Activated CD8-positive, alpha-beta memory T cell treated with anti-CD3 and anti-CD28 coated beads for 36 hours (primary cell): ENCODE measurements at regions not wholly inside any gene's neighbourhood (a gene's known extent, or its start where the extent isn't known, plus 50 kb on each side); places are given as distances from the start of the nearest gene placed in this dataset.
"Not testable (repeated sequence)": the region's sequence is repeated elsewhere in the genome, so short reads cannot be mapped to it uniquely, and the experiment has no call there.

ENCODE experiments used
- CTCF ChIA-PET: fragments of 350-600 bp; sonication (Branson Sonifier 250); formaldehyde crosslinking; loops from one replicate; lab custom pipeline; 2021; ENCODE audit warnings: antibody characterized with exemption; lab: Charles Lee
- POLR2A ChIA-PET: fragments of 350-600 bp; sonication (Branson Sonifier 250); formaldehyde crosslinking; loops from one replicate; lab custom pipeline; 2021; ENCODE audit warnings: antibody characterized with exemption; lab: Charles Lee

DNA sequence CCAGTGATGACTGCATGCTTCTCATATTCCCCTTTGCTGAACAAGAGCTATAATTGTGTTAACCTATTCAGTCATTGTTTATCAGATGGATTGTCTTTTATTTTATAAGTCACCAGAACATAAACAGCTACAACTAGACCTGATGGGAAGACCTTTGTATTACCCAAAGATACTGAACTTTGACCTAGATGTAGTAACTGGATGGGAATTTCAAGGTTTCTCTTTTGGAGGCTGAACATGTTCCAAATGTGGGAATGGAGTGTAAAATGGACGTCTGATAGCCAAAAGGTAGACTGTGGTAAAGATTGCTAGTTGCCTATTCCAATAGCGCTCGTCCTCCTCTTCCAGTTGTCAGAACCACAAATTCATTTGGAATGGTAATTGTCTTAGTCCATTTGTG lies 56.4 kb upstream of the ST3GAL5 start:
- POLR2A ChIA-PET: no interaction called here
- CTCF ChIA-PET: no interaction called here

DNA sequence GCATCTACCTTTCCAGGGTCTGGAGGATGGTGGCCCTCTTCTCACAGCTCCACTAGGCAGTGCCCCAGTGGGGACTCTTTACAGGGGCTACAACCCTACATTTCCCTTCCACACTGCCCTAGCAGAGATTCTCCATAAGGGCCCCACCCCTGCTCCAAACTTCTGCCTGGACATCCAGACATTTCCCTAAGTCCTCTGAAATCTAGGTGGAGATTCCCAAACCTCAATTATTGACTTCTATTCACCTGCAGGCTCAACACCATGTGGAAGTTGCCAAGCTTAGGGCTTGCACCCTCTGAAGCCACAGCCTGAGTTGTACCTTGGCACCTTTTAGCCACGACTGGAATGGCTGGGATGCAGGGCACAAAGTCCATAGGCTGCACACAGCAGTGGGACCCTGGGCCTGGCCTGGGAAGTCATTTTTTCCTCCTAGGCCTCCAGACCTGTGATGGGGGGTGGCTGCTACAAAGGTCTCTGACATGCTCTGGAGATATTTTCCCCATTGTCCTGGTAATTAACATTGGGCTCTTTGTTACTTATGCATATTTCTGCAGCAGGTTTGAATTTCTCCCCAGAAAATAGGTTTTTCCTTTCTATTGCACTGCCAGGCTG lies 53.7 kb upstream of the ST3GAL5 start:
- CTCF ChIA-PET: no interaction called here
- POLR2A ChIA-PET: no interaction called here

DNA sequence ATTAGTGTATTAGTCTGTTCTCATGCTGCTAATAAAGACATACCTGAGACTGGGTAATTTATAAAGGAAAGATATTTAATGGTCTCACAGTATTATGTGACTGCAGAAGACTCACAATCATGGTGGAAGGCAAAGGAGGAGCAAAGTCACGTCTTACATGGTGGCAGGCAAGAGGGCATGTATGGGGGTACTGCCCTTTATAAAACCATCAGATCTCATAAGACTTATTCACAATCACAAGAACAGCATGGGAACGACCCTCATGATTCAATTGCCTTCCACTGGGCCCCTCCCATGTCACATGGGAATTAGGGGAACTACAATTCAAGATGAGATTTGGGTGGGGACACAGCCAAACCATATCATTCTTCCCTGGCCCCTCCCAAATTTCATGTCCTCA lies 52.7 kb upstream of the ST3GAL5 start:
- POLR2A ChIA-PET: not testable (repeated sequence)

DNA sequence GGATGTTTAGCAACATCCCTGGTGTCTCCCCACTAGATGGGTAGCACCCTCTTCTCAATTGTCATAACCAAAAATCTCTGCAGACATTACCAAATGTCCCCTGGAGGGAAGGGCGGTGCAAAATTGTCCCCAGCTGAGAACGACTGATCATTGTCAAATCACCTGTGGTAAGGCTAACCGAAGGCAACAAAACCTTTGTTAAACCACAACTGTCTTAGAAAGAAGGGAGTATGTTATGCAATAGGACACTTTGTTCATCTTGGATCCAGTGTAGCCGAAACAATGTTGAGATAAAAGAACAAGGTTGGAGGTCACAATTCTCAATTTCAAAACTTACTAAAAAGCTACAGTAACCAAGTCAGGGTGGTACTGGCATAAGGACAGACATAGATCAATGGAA lies 50.3 kb upstream of the ST3GAL5 start:
- POLR2A ChIA-PET: no interaction called here
- CTCF ChIA-PET: no interaction called here

More for the DNA sequence above, 52.7 kb upstream of the ST3GAL5 start:
- CTCF ChIA-PET: not testable (repeated sequence)
